Caki2 (cell line): ENCODE measurements at regions not wholly inside any gene's neighbourhood (a gene's known extent, or its start where the extent isn't known, plus 50 kb on each side); places are given as distances from the start of the nearest gene placed in this dataset.
A peak's percentile ranks its signal among the peaks of the same experiment; 100 is the strongest.
"Not testable (repeated sequence)": the region's sequence is repeated elsewhere in the genome, so short reads cannot be mapped to it uniquely, and the experiment has no call there.

Experiments used
- DNase-seq: peaks from one replicate; pipeline ENCODE4 v3.0.0-alpha.2; 2015; ENCODE audit warnings: low read depth
- in situ Hi-C: cut with HindIII; loops from 2 replicates; pipeline ENCODE4 v1.10.0; 2016; ENCODE audit warnings: low sequenced_read_pairs, low pct_unique_long_range_greater_than_20kb, mixed read lengths

DNA sequence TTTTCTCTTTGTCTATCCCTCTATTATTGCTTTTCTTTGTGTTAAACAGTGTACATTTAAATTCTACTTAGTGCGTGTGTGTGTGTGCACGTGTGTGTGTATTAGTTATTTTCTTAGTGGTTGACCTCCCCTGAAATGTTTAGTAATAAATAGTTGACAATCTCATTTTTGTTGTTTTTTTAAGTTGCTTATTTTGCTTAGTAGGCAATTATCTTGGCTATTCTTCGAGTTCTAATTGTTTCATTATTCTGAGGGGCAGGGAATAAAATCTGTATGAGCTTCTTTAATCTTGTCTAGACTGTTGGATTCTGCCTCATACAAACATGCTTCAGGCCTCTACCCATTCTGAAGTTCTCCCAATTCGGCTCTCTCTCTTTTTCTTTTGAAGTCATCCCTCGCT, 1169.0 kb upstream of the ATXN8OS start:
- in situ Hi-C loops, result no loop called here
- no peak for DNase-seq

DNA sequence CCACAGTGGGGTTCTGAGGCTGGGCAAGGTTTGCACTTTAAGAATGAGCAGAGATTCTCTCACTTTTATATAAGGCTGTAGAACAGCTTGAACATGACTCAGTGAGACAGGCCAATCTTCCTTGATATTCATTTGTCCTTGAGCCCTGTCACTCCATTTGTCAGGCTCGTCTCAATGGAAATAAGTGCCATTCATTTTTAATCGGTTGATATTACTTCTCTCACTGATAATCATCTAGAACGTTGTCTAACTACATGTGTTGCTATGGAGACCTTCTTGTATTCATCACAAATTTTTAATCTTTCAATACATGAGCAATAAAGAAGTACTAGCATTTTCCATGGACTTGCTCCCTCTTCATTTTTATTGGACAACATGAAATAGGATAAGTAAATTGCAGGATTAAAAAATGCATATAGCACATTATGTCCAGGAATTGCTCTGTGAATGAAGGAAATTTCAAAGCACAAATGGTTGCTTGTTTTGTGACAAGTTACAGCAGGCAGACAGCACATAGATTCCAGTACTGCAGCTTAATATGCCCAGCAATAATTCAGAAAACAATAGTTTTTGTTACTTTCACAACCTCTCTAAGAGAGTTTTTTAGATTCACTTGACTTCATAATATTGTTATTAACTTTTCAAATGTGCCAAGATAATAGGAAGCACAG, 1178.4 kb upstream of the ATXN8OS start:
- DNase-seq, result no peak
- in situ Hi-C loops, result no loop called here

DNA sequence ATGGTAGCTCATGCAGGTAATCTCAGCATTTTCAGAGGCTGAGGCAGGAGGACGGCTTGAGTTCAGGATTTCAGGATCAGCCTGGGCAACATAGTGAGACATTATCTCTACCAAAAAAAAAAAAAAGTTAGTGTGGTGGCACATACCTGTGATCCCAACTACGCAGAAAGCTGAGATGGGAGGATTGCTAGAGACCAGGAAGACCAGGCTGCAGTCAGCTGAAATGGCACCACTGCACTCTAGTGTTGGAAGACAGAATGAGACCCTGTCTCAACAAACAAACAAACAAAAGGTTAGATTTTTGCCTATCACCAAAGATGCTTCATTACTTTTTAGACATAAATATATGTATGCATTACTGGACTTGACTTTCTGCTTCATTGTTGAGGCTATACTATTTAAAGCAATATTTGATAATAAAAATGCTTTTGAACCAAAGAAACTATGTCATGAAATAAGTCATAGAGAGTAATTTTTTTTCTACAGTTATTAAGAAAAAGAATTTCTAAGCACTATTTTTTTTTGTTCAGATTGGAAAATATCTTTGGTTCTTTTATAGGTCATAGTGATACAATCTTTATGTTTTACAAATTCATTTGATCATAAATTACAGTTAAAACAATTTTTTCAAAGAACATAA, 1180.1 kb upstream of the ATXN8OS start:
- in situ Hi-C loops, result no loop called here
- peak; percentile 38 for DNase-seq

DNA sequence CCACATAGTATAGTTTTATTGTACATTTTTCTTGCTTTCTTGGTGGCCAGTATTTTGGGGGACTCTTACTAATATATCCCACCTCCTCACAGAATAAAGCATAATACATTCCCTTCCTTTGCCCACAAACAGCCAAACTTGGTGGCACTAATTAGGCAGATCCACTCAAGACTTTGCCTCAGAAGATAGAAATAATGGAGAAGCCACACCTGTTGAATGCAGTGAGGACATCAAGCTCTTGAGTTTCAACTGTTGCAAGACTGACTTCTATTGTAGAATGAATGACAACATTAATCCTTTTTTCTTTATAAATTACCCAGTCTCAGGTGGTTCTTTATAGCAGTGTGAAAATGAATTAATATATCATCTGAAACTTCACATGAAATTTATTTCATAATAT, 1183.6 kb upstream of the ATXN8OS start:
- in situ Hi-C loops, result no loop called here
- no peak for DNase-seq

DNA sequence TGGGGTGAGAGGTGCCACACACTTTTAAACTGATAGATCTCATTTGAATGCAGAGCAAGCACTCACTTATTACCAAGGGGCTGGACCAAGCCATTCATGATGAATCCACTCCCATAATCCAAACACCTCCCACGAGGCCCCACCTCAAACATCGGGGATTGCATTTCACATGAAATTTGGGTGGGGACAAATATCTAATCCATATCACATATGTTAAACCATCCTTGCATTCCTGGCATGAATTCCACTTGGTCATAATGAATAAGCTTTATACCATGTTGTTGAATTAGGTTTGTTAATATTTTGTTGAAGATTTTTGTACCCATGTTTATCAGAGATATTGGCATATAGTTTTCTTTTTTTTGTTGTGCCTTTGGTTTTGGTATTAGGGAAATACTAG, 1198.7 kb upstream of the ATXN8OS start:
- in situ Hi-C loops, result no loop called here
- DNase-seq, result no peak

DNA sequence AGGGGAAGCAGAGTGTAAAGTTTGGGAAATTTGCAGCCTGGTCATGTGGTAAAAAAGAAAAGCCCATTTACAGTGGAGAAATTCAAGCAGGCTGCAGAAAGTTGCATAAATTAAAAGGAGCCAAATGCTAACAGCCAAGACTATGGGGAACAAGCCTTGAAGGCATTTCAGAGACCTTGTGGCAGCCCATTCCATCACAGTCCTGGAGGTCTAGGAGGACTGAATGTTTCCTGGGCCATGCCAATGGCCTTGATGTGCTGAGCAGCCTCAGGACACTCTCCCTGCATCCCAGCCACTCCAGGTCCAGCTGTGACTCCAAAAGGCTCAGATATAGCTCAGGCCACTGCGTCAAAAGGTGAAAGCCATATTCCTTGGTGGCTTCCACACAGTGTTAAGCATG, 1202.4 kb upstream of the ATXN8OS start:
- in situ Hi-C loops, result no loop called here
- DNase-seq, result no peak

DNA sequence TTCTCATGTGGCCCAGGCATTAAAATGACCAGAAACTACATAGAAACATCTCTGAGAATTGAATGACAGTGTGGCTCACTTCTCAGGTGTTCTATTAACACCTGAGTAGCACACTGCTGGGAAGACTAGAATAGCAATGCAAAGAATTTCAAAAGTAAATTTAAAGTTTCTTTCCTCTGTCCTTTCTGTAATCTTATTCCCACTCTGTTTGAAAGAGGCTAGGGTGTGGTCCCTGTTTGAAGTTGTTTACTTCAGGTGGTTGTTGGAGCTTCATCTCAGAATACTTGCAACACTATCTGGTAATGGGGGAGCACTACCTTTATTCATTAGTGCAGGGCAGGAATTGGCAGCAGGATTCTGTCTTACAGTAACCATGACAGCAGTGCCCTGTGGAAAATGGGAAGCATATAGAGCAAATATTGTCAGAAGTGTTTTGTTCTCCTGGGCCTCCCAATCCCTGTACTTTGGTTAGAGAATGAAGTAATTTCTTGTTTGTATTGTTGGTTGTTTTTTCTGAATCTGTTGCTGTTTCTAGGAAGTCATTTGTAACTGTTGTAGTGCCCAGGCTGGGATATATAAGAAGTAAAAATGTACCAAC, 1210.2 kb upstream of the ATXN8OS start:
- in situ Hi-C loops, result no loop called here
- no peak for DNase-seq

DNA sequence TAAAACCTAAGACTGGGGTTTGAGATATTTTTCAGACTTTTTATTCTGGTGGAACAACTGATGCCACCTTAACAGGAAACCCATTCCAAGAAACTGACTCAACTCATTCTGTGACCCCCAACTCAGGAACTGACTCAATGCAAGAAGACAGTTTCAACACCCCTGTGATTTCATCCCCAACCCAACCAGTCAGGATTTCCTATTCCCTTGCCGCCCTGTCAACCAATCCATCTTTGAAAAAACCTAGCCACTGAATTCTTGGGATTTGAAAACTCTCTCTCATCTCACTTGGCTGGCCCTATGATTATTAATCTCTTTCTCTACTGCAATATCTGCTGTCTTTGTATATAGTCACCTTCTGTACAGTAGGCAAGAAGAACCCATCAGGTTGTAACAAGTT, 1211.9 kb upstream of the ATXN8OS start:
- in situ Hi-C loops, result no loop called here
- DNase-seq, result no peak

DNA sequence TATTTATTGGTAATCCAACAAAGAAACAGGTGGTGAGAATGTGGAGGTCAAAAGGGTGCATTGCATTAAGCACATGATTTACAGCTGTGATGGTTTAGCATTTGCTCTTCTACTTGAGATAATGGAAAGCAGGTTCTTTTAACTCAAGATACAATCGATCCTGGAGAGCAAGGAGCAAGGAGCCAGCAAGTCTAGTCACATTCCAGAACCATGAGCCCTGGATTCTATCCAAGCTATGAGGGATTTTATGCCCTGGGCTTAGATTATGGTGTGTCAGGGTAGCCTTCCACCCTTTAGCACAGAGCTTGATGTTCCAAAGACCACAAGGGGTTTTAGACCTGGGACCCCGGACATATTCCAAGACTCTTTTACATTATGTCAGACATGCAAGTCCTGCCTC, 1213.9 kb upstream of the ATXN8OS start:
- DNase-seq, in situ Hi-C loops: not testable (repeated sequence)

DNA sequence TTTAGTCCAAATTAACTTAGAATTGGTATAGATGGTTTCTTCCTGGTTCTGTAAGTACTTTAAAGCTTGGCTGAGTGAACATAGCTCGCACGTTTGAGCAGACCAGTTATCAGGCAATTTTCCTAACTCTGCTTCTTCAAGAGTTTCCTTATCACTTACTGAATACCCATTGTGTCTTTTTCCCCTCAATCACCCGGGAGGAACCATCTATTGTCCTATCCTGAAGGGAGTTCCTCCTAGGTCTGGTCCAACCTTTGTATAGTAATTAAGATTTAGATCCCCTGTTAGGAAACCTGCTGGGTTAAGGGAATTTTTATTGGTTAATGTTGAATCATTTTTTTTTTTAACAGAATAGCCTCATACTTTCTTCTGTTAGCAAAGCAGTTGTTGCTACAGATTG, 1215.0 kb upstream of the ATXN8OS start:
- DNase-seq, in situ Hi-C loops: not testable (repeated sequence)

DNA sequence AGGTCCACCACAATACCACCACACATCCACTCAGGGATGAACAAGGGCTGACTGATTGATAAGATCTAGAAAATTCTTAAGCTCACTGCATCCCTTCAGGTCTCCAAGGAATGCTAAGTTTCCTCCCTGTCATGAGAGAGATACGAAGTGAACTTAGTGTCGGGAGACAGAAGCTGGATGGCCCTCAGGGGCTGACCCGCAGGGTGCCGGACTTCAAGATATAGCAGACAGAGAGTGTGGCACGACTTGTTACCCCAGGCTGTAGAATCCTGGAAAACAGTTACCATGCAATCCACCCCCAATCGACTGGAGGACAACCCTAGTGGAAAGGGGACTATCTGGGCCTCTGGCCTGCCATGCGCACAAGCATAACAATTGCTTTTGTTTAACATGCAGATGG, 1217.5 kb upstream of the ATXN8OS start:
- DNase-seq, in situ Hi-C loops: not testable (repeated sequence)

DNA sequence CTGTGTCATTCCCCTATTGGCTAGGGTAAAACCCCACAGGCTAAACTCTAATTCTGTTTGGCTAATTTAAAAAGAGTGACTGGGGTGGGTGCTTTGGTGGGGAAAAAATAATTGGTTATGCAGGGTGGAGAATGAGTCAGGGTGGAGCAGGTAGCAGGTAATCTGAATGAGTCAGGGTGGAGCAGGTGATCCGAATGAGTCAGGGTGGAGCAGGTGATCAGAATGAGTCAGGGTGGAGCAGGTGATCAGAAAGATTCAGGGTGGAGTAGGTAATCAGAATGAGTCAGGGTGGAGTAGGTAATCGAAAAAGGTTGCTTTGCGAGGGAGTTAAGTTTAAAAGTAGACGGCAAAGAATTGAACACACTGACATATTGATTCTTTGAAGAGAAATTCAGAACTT, 1218.8 kb upstream of the ATXN8OS start:
- in situ Hi-C loops, result no loop called here
- peak; percentile 16 for DNase-seq

DNA sequence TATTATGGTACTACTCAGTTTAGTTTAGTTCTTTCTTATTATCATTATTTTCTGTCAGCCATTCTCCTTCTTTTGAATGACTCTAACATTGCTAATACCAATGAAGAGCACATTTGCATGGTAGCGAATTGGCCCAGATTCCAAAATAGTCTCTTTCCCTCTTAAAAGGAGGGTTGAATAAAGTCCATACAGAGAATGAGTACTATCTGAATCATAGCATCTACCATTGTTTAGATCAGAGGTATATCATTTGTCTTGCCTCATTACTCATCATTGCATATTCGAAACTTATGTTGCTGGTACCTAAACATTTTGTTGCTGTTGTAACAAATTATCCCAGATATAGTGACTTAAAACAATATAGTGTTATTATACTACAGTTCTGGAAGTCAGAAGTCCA, 1235.3 kb upstream of the ATXN8OS start:
- DNase-seq, result no peak
- in situ Hi-C loops, result no loop called here

DNA sequence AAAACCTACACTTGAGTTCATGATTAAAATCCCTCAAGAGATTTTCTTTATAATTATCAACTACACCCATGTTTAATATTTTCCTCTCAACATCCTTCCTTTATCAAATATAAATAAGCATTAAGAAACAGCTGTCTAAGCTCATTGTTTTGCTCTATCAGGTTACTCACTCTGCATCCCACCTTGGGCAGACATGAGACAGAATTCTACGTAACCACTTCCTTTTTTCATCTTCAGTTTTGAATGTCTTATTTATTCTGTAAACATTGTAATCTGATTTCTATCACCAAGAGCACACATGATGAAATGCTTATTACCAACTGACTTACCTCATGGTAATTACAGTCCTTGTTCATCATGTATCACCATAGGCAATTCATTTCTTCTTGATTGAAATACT, 1256.6 kb upstream of the ATXN8OS start:
- in situ Hi-C loops, result no loop called here
- no peak for DNase-seq

DNA sequence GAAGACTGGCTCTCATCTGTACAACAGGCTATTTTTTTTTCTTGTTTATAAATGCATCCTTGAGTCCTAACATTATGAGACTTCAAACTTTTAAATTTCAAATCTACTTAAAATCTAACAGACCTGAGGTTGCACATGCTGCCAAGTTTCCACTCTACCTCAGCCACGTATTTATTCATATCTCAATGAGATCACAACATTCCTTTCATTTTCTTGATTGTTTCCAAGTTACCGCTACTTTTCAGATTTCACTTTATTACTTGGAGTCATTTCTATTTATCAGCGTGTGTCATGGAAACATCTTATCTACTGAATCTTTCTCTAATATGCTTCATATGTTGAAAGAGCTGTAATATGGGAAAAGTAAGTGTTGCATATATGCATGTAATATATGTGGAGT, 1257.5 kb upstream of the ATXN8OS start:
- DNase-seq, result no peak
- in situ Hi-C loops, result no loop called here

DNA sequence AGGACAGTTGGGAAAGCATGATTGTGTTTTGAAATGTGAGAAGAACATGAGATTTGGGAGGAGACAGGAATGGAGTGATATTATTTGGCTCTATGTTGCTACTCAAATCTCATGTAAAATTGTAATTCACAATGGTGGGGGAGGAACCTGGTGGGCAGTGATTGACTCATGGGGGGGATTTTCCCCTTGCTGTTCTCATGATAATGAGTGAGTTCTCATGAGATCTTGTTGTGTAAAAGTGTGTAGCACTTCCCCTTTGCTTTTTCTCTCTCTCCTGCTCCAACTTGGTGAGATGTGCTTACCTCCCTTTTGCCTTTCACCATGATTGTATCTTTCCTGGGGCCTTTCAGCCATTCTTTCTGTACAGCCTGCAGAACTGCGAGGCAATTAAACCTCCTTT, 1261.0 kb upstream of the ATXN8OS start:
- in situ Hi-C loops, result no loop called here
- DNase-seq, result no peak

DNA sequence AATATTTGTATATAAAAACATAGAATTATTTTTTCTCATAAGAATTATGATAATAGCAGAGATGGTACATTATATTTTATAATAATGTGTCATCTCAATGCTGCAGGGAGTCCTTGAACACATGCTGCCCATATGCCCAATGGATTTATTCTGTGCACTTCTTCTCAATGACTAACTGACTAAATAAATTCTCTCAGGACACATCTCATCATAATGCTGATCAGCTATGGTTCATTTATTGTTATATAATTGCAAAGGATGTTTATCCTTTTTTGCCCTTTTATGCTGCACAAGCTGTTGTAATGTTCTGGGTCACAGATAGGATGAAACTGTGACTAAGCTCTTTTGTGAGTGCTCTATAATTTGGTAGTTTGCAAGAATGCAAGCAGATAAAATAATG, 1273.3 kb upstream of the ATXN8OS start:
- in situ Hi-C loops, result no loop called here
- no peak for DNase-seq

DNA sequence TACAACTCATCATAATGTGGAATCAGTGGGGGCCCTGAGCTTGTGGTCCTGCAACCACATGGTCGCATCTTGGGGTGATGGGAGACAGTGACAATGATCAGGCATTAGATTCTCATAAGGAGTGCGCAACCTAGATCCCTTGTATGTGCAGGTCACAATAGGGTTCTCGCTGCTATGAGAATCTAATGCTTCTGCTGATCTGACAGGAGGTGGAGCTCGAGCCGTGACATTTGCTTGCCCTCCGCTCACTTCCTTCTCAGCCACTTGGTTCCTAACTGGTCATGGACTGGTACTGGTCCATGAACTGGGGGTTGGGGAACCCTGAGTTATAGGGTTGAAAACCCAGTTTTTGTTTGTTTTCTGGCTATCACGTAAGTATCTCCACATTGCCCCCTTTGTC, 1290.9 kb upstream of the ATXN8OS start:
- DNase-seq, result no peak
- in situ Hi-C loops, result no loop called here

DNA sequence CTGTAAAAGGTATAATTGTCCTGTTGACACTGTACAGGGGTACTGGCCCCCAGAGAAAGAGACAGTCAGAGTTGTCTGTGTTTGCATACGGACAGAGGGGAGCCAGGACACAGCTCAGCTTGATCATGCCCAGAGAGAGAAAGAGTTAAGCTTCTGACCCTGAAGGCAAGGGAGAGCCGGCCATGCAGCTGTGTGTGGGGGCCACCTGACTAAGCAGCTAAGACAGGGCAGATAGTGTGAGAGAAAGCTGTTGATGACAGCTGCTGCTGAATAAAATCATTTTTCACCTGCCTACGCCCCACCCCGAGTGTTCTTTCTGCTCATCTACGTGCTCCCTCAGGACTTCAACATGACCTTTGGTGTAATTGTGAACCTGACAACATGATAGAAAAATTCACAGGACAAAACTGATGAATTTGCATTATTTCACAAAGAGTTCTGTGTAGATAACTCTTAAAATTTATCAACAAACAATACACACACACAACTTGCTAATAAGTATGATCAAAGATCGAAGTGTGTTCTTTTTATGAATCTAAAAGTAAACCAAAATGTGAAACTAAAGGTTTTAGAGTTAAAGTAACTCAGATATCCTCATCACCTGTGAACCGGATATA, 1294.3 kb upstream of the ATXN8OS start:
- DNase-seq, result no peak
- in situ Hi-C loops, result no loop called here

DNA sequence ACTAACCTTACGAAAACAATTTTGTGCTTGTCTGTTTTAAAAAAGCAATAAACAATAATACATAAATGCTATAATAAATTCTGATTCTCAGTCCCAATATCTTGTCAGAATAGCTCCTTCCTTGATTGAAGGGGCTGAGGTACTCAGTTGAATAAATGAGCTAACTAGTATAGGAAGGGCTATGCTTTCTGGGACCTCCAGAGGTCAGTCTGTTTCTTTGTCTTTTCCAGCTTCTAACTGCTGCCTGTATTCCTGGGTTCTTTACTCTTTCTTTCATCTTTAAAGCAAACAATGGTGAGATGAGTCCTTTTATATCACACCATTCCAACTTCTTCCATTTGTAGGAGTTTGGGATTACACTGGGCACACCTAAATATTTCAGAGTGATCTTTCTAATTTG, 1297.0 kb upstream of the ATXN8OS start:
- DNase-seq, result no peak
- in situ Hi-C loops, result no loop called here
